Testis (tissue), 2 donors: ENCODE measurements at regions not wholly inside any gene's neighbourhood (a gene's known extent, or its start where the extent isn't known, plus 50 kb on each side); places are given as distances from the start of the nearest gene placed in this dataset.
"Not testable (repeated sequence)": the region's sequence is repeated elsewhere in the genome, so short reads cannot be mapped to it uniquely, and the experiment has no call there.

Experiments used
- DNase-seq: peaks from one replicate; pipeline ENCODE4 v3.0.0-alpha.2; 2019
- H3K27ac ChIP-seq, 2 donors: fragments of 200-600 bp; sonication (generic); one replicate each; pipeline ENCODE4 v1.5.1; 2019
- H3K27me3 ChIP-seq: fragments of 200-600 bp; sonication (generic); one replicate; pipeline ENCODE4 v1.5.1; 2019
- H3K36me3 ChIP-seq: fragments of 200-600 bp; sonication (generic); one replicate; pipeline ENCODE4 v1.5.1; 2017; ENCODE audit warnings: low read depth; ENCODE audit errors: missing control alignments
- H3K4me1 ChIP-seq: fragments of 200-600 bp; sonication (generic); one replicate; pipeline ENCODE4 v1.5.1; 2019
- H3K4me3 ChIP-seq, 2 donors: fragments of 200-600 bp; sonication (generic); one replicate each; pipeline ENCODE4 v1.5.1; 2017 to 2019
- H3K9me3 ChIP-seq: fragments of 200-600 bp; sonication (generic); one replicate; pipeline ENCODE4 v1.5.1; 2017
- CTCF ChIP-seq, 3 experiments: fragments of 450-650 bp in 2 of 3; fragments of 200-600 bp in 1 of 3; sonication (generic) in 1 of 3; IDR thresholded peaks; one replicate each; pipeline ENCODE4 v1.5.1; 2016 to 2019; ENCODE audit warnings: antibody characterized with exemption in 3 of 3, mild to moderate bottlenecking in 2 of 3, moderate library complexity in 1 of 3
- POLR2A ChIP-seq: fragments of 450-650 bp; IDR thresholded peaks from one replicate; pipeline ENCODE4 v1.6.1; 2017; ENCODE audit warnings: antibody characterized with exemption, mild to moderate bottlenecking, moderate library complexity
- WGBS, 2 donors: methylation state at CpG; one replicate each; pipeline ENCODE4 v1.1.5; 2018; 5-methylcytosine and 5-hydroxymethylcytosine counted together
- intact Hi-C: fragments of 100-400 bp; cut with DNase I; formaldehyde crosslinking; loops from one replicate; pipeline ENCODE4 v1.15.1; 2023; ENCODE audit warnings: low total_unique reads

GRCh38 chr3:118802325-118803095 lies 232.1 kb downstream of the IGSF11 start:
- H3K36me3 ChIP-seq = no peaks in the 10 kb centered on the region
- intact Hi-C loops = no loop called here
- no peaks in the 10 kb centered on the region for H3K27me3 ChIP-seq
- H3K27ac ChIP-seq = no peak overlapping the region
- no peak overlapping the region for H3K4me3 ChIP-seq
- TF ChIP-seq POLR2A (no peak), CTCF (IDR thresholded peaks at IDR 0.05) (no peak)
- 73 to 75% methylated on average over 8 to 13 of the region's 13 CpGs for WGBS, 2 donors
- no peak for DNase-seq
- H3K4me1 ChIP-seq = no peaks in the 10 kb centered on the region
- H3K9me3 ChIP-seq = no peaks in the 10 kb centered on the region

- intact Hi-C loops = no loop called here
- DNase-seq = no peak
- Histone ChIP-seq H3K36me3 (no peaks in the 10 kb centered on the region), H3K4me3 (no peak overlapping the region), H3K27ac (no peak overlapping the region), H3K27me3 (no peaks in the 10 kb centered on the region), H3K9me3 (no peaks in the 10 kb centered on the region), H3K4me1 (no peaks in the 10 kb centered on the region)
- WGBS, 2 donors = 91 to 96% methylated on average over 3 of the region's 3 CpGs
- TF ChIP-seq POLR2A = no peak
- no peak for TF ChIP-seq CTCF (IDR thresholded peaks at IDR 0.05)
Measured at GRCh38 chr3:118803096-118803476, 231.6 kb downstream of the IGSF11 start.

- no peak overlapping the region for H3K4me3 ChIP-seq
- no peaks in the 10 kb centered on the region for H3K4me1 ChIP-seq
- intact Hi-C loops = no loop called here
- no peaks in the 10 kb centered on the region for H3K27me3 ChIP-seq
- H3K36me3 ChIP-seq = no peaks in the 10 kb centered on the region
- DNase-seq = no peak
- H3K27ac ChIP-seq = no peak overlapping the region
- no peaks in the 10 kb centered on the region for H3K9me3 ChIP-seq
- WGBS, 2 donors = 65 to 73% methylated on average over 2 of the region's 2 CpGs
- no peak for TF ChIP-seq POLR2A
- TF ChIP-seq CTCF (IDR thresholded peaks at IDR 0.05) = no peak
Measured at GRCh38 chr3:118805007-118805406, 229.6 kb downstream of the IGSF11 start.

- Histone ChIP-seq H3K27me3 (no peaks in the 10 kb centered on the region), H3K36me3 (no peaks in the 10 kb centered on the region), H3K4me3 (no peak overlapping the region), H3K9me3 (no peaks in the 10 kb centered on the region), H3K4me1 (no peaks in the 10 kb centered on the region), H3K27ac (no peak overlapping the region)
- 93 to 95% methylated on average over 5 of the region's 5 CpGs for WGBS, 2 donors
- intact Hi-C loops = no loop called here
- TF ChIP-seq CTCF (IDR thresholded peaks at IDR 0.05) (no peak), POLR2A (no peak)
- no peak for DNase-seq
Measured at GRCh38 chr3:118806423-118806822, 228.2 kb downstream of the IGSF11 start.

- intact Hi-C loops, DNase-seq, H3K9me3 ChIP-seq, H3K27me3 ChIP-seq, H3K27ac ChIP-seq, H3K4me3 ChIP-seq, H3K4me1 ChIP-seq, H3K36me3 ChIP-seq: not testable (repeated sequence)
- 85 to 89% methylated on average over 2 of the region's 2 CpGs for WGBS, 2 donors
Measured at GRCh38 chr3:118807349-118807748, 227.3 kb downstream of the IGSF11 start.
